K562 (cell line): ENCODE measurements at regions not wholly inside any gene's neighbourhood (a gene's known extent, or its start where the extent isn't known, plus 50 kb on each side); places are given as distances from the start of the nearest gene placed in this dataset.

Experiments used
- BRF1 ChIP-seq: IDR thresholded peaks from 3 replicates; pipeline ENCODE4 v1.6.1; 2011; ENCODE audit warnings: borderline replicate concordance, mild to moderate bottlenecking; ENCODE audit not compliant: insufficient read length; ENCODE audit errors: extremely low read depth
- CREB1 ChIP-seq, 2 experiments: sonication (generic) in 1 of 2; formaldehyde crosslinking in 1 of 2; IDR thresholded peaks; 2 replicates each; pipeline versions ENCODE4 v1.6.1 to v1.8.0; 2012 to 2022; ENCODE audit warnings: inconsistent platforms in 1 of 2, mild to moderate bottlenecking in 1 of 2, missing genetic modification reagents in 1 of 2, moderate library complexity in 1 of 2
- EGR1 ChIP-seq: fragments of 450-650 bp; conservative IDR thresholded peaks from 2 replicates; pipeline ENCODE4 v1.6.1; 2017; ENCODE audit warnings: mild to moderate bottlenecking
- MAFG ChIP-seq: fragments of 450-650 bp; conservative IDR thresholded peaks from 2 replicates; pipeline ENCODE4 v1.6.1; 2016; ENCODE audit warnings: missing genetic modification characterization, missing compliant biosample characterization
- TF ChIP-seq, protein P1 (sequence below), 3 experiments: IDR thresholded peaks in 2 of 3; conservative IDR thresholded peaks in 1 of 3; 2 replicates each; pipeline ENCODE4 v1.5.1; 2011 to 2012; ENCODE audit warnings: low read length in 3 of 3, mild to moderate bottlenecking in 3 of 3, control low read depth in 2 of 3, improper control_type of control experiment in 1 of 3, inconsistent platforms in 1 of 3, low read depth in 1 of 3, mixed read lengths in 1 of 3, moderate library complexity in 1 of 3; ENCODE audit not compliant: insufficient read depth in 2 of 3

GRCh38 chr13:37956536-37956935 lies 87.0 kb upstream of the TRPC4 start:
- TF ChIP-seq CREB1 (IDR thresholded peaks at IDR 0.05): no peak
- TF ChIP-seq CREB1 (CRISPR knock-in tag; IDR thresholded peaks at IDR 0.05): no peak
- TF ChIP-seq EGR1: no peak
- TF ChIP-seq BRF1: no peak
- no peak for TF ChIP-seq MAFG (tag)
- TF ChIP-seq, protein P1, sequence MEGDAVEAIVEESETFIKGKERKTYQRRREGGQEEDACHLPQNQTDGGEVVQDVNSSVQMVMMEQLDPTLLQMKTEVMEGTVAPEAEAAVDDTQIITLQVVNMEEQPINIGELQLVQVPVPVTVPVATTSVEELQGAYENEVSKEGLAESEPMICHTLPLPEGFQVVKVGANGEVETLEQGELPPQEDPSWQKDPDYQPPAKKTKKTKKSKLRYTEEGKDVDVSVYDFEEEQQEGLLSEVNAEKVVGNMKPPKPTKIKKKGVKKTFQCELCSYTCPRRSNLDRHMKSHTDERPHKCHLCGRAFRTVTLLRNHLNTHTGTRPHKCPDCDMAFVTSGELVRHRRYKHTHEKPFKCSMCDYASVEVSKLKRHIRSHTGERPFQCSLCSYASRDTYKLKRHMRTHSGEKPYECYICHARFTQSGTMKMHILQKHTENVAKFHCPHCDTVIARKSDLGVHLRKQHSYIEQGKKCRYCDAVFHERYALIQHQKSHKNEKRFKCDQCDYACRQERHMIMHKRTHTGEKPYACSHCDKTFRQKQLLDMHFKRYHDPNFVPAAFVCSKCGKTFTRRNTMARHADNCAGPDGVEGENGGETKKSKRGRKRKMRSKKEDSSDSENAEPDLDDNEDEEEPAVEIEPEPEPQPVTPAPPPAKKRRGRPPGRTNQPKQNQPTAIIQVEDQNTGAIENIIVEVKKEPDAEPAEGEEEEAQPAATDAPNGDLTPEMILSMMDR (IDR thresholded peaks at IDR 0.05 in 2 of 3, conservative IDR thresholded peaks at IDR 0.05 in 1 of 3; ENCODE audit: insufficient read depth in 2 of 3, low read depth in 1 of 3, low read length in 3 of 3): no peak
